ENCODE measurements at regions not wholly inside any gene's neighbourhood (a gene's known extent, or its start where the extent isn't known, plus 50 kb on each side); places are given as distances from the start of the nearest gene placed in this dataset.
"Not testable (repeated sequence)": the region's sequence is repeated elsewhere in the genome, so short reads cannot be mapped to it uniquely, and the experiment has no call there.

- DNase-seq (ENCODE audit: low read depth), result no peak
Observed at GRCh38 chr13:50156561-50157127, 141.4 kb downstream of the KCNRG start.

DNA sequence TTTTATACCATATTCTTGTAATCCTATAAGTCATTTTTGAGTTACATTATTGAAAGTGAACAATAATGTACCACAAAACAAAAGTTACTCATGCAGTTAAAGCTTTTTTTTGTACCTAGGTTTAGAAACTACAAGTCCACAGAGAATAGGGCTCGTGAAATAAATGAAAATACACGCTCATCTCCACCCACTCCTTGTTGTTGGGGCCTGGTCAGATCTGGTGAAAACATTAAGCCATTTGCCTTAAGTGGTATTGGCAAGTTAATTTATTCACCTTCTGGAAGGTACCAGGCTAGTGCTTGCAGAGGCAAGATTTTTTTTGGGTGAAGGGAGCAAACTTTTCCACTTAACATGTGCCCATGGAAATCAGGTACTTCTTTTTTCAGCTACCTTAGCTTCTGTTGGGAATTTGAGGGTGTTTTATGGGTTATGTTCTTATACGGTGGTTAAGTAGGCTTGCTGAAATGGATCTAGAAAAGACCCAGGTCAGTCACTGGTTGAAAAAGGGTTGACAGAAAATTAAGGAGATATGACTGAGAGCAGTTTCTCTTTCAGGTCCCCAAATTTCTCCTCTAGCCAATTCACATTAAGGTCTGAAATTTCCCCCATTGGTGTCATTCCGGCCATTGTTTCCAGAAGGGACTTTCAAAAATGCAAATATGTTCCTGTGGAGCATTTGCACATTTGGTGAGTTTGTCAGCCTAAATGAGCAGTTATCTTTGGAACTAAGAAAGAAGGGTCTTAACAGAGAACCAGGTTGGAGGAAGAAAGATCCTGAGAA is 143.3 kb downstream of the KCNRG start:
- DNase-seq (ENCODE audit: low read depth), result no peak

DNA sequence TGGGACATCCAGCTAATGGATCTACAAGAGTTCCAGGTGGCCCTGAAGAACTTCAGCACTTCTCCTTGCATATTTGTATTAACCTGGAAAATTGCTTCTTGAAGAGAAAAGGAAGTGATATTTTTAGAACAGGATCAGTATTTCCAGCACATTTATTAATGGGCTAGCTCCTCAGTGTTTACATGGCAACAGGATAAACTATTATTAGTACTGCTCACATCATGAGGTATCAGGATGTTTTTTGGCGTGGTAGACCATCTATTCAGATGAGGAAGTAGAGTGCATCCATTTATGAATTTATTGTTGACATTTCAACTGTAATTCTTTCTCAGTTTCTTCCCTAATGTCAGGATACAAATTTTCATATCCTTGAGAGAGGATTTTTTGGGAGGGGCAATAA is 144.4 kb downstream of the KCNRG start:
- no peak for DNase-seq (ENCODE audit: low read depth)

DNA sequence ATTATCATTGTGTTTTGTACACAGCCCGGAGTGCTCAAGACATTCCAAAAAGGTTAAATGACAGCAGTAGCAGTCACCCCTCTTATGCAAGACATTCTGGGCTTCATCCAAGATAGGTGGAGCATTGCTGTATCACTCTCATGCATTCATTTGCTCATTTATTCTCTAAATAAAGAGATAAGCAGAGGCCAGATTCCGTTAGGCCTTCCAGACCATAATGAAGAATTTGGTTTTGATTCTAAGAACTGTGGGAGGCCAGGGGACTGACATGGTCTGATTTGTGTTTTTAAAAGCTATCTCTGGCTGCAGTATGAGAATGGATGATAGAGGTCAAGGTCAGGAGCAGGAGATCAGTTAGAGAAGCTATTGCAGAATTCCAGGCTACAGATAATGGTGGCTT is 145.8 kb downstream of the KCNRG start:
- no peak for DNase-seq (ENCODE audit: low read depth)

- DNase-seq (ENCODE audit: low read depth), result no peak
Observed at GRCh38 chr13:50162001-50162400, 146.8 kb downstream of the KCNRG start.

- no peak for DNase-seq (ENCODE audit: low read depth)
Observed at GRCh38 chr13:50162567-50162966, 147.3 kb downstream of the KCNRG start.

- DNase-seq (ENCODE audit: low read depth), result no peak
Observed at GRCh38 chr13:50167224-50167947, 152.1 kb downstream of the KCNRG start.

DNA sequence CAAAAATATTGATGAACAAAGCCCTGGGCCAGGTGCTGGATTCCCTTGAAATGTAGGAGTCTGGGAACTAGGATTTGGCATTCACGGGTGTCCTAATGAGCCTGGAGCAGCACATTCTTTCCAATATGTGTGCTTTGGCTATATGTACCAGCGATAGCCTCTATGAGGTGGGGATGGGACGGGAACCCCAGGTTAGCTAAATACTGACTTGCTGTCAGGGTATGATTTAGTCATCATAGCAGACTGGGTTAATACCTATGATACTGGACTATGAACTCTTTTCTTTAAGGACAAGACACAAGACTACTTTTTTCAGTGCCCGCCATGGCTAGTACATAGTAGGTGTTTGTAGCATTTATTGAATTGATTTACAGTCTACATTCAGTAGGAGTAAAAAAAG is 152.7 kb downstream of the KCNRG start:
- DNase-seq (ENCODE audit: low read depth), result no peak

- DNase-seq (ENCODE audit: low read depth), result no peak
Observed at GRCh38 chr13:50168786-50169185, 153.5 kb downstream of the KCNRG start.

DNA sequence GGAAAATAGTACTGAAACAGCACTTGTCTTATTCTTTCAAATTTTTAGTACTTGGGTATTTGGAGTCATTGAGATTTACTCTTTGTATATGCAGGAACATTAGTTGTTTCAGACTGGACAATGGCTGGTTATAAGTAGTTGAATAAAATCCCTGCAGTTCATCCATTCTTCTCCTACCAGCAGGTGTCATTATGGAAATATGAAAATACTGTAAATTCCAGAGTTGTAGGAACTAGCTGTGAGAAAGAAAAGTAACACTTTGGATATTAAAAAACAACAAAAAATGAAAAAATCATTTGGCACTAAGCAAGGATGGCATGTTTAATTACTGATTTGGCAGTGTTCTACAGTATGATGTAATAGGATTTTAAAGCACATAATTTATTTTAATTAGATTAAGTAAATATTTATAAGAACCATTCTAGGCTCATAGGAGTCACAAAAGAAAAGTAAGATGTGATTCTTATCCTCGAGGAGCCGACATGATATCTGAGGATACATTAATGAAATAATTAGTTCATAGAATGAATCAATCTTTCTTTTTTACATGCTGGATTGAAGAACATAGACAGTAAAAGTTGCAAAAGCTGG is 155.3 kb downstream of the KCNRG start:
- no peak for DNase-seq (ENCODE audit: low read depth)

- DNase-seq (ENCODE audit: low read depth), result no peak
Observed at GRCh38 chr13:50171590-50172282, 156.5 kb downstream of the KCNRG start.

DNA sequence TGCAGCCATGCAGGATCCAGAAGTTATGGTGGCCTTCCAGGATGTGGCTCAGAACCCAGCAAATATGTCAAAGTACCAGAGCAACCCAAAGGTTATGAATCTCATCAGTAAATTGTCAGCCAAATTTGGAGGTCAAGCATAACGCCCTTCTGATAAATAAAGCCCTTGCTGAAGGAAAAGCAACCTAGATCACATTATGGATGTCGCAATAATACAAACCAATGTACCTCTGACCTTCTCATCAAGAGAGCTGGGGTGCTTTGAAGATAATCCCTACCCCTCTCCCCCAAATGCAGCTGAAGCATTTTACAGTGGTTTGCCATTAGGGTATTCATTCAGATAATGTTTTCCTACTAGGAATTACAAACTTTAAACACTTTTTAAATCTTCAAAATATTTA is 157.8 kb downstream of the KCNRG start:
- not testable (repeated sequence) for DNase-seq (ENCODE audit: low read depth)

GRCh38 chr13:50174630-50175029 is 159.4 kb downstream of the KCNRG start:
- DNase-seq (ENCODE audit: low read depth), result no peak

GRCh38 chr13:50179977-50180376 is 164.7 kb downstream of the KCNRG start:
- no peak for DNase-seq (ENCODE audit: low read depth)

DNA sequence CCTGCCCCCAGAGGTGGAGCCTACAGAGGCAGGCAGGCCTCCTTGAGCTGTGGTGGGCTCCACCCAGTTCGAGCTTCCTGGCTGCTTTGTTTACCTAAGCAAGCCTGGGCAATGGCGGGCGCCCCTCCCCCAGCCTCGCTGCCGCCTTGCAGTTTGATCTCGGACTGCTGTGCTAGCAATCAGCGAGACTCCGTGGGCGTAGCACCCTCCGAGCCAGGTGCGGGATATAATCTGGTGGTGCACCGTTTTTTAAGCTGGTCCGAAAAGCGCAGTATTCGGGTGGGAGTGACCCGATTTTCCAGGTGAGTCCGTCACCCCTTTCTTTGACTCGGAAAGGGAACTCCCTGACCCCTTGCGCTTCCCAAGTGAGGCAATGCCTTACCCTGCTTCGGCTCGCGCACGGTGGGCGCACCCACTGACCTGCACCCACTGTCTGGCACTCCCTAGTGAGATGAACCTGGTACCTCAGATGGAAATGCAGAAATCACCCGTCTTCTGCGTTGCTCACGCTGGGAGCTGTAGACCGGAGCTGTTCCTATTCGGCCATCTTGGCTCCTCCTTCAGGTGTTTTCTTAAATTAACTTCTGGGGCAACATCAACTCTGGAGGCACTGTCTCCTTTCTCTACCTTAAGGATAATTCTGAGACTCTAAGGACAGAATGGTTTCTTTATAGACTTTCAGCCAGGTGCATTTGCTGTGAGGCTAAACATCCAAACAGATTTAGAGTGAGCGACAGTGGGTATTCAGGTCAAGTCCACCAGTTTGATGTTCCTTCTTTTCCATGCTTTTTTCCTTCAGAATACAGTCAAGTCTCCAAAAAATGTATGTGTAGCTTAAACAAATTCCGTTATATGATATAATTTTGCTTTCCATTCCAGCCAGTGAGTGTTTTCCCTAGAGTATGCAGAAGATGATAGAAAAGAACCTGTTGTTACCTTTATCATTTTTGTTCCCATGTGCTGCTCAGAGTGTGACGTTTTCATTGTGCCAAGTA is 170.8 kb downstream of the KCNRG start:
- not testable (repeated sequence) for DNase-seq (ENCODE audit: low read depth)

- DNase-seq (ENCODE audit: low read depth), result no peak
Observed at GRCh38 chr13:50187352-50188029, 172.2 kb downstream of the KCNRG start.

GRCh38 chr13:50188696-50189095 is 173.5 kb downstream of the KCNRG start:
- no peak for DNase-seq (ENCODE audit: low read depth)

- no peak for DNase-seq (ENCODE audit: low read depth)
Observed at GRCh38 chr13:50189450-50189849, 174.2 kb downstream of the KCNRG start.

GRCh38 chr13:50191004-50191403 is 175.8 kb downstream of the KCNRG start:
- no peak for DNase-seq (ENCODE audit: low read depth)

- DNase-seq (ENCODE audit: low read depth), result no peak
Observed at GRCh38 chr13:50192272-50192813, 177.1 kb downstream of the KCNRG start.

All from activated T-helper 1 cell treated with Interleukin-2 at 50 U/mL for 16 hours (primary cell).